HepG2 (cell line): ENCODE measurements at regions not wholly inside any gene's neighbourhood (a gene's known extent, or its start where the extent isn't known, plus 50 kb on each side); places are given as distances from the start of the nearest gene placed in this dataset.
A peak's percentile ranks its signal among the peaks of the same experiment; 100 is the strongest.

Experiments
- ARID2 ChIP-seq: sonication (generic); formaldehyde crosslinking; IDR thresholded peaks from 2 replicates; pipeline ENCODE4 v1.8.1; 2022; ENCODE audit warnings: mild to moderate bottlenecking, missing genetic modification reagents, borderline replicate concordance
- ATRX ChIP-seq: sonication (generic); formaldehyde crosslinking; IDR thresholded peaks from 2 replicates; pipeline ENCODE4 v1.4.0; 2020; ENCODE audit warnings: missing genetic modification reagents, borderline replicate concordance
- CENPBD1 ChIP-seq: sonication (generic); formaldehyde crosslinking; IDR thresholded peaks from 2 replicates; pipeline ENCODE4 v1.8.0; 2022; ENCODE audit warnings: missing genetic modification reagents, low read depth, mild to moderate bottlenecking, borderline replicate concordance
- EP300 ChIP-seq, 3 experiments: sonication (generic) in 1 of 3; formaldehyde crosslinking in 1 of 3; IDR thresholded peaks; 2 replicates each; pipeline versions ENCODE4 v1.5.1 to v1.6.1; 2011 to 2020; ENCODE audit warnings: low read depth in 2 of 3, low read length in 2 of 3, borderline replicate concordance in 1 of 3, improper control_type of control experiment in 1 of 3, mild to moderate bottlenecking in 1 of 3, missing genetic modification reagents in 1 of 3, moderate library complexity in 1 of 3
- FOXA3 ChIP-seq: IDR thresholded peaks from 2 replicates; pipeline ENCODE4 v1.6.1; 2016; ENCODE audit warnings: missing genetic modification reagents, missing compliant biosample characterization
- HHEX ChIP-seq: IDR thresholded peaks from 2 replicates; pipeline ENCODE4 v1.6.1; 2016; ENCODE audit warnings: control low read depth
- JDP2 ChIP-seq: sonication (generic); formaldehyde crosslinking; IDR thresholded peaks from 2 replicates; pipeline ENCODE4 v1.8.1; 2022; ENCODE audit warnings: missing genetic modification reagents, borderline replicate concordance
- KDM2A ChIP-seq: sonication (generic); formaldehyde crosslinking; IDR thresholded peaks from 2 replicates; pipeline ENCODE4 v1.4.0; 2020; ENCODE audit warnings: low read depth, missing genetic modification reagents, borderline replicate concordance
- KDM5B ChIP-seq: sonication (generic); formaldehyde crosslinking; IDR thresholded peaks from 2 replicates; pipeline ENCODE4 v1.4.0; 2020; ENCODE audit warnings: missing genetic modification reagents, mild to moderate bottlenecking, borderline replicate concordance
- NAIF1 ChIP-seq: sonication (generic); formaldehyde crosslinking; IDR thresholded peaks from 2 replicates; pipeline ENCODE4 v1.5.0; 2020; ENCODE audit warnings: mild to moderate bottlenecking, missing genetic modification reagents, borderline replicate concordance
- NCOA2 ChIP-seq: sonication (generic); formaldehyde crosslinking; IDR thresholded peaks from 2 replicates; pipeline ENCODE4 v1.8.0; 2022; ENCODE audit warnings: inconsistent platforms
- NKX3-1 ChIP-seq: sonication (generic); formaldehyde crosslinking; IDR thresholded peaks from 2 replicates; pipeline ENCODE4 v1.5.0; 2020; ENCODE audit warnings: missing genetic modification reagents
- ONECUT2 ChIP-seq: sonication (generic); formaldehyde crosslinking; IDR thresholded peaks from 2 replicates; pipeline ENCODE4 v1.4.0; 2020; ENCODE audit warnings: missing genetic modification reagents
- POLR2AphosphoS2 ChIP-seq: IDR thresholded peaks from 2 replicates; pipeline ENCODE4 v1.6.1; 2011; ENCODE audit warnings: low read depth, low read length, improper control_type of control experiment
- SIX1 ChIP-seq: sonication (generic); formaldehyde crosslinking; IDR thresholded peaks from 2 replicates; pipeline ENCODE4 v1.4.0; 2020; ENCODE audit warnings: missing genetic modification reagents, borderline replicate concordance
- ZNF354B ChIP-seq: sonication (generic); formaldehyde crosslinking; IDR thresholded peaks from 2 replicates; pipeline ENCODE4 v1.8.0; 2022; ENCODE audit warnings: mild to moderate bottlenecking, missing genetic modification reagents
- ZNF430 ChIP-seq: sonication (generic); formaldehyde crosslinking; IDR thresholded peaks from 2 replicates; pipeline ENCODE4 v1.9.0; 2021; ENCODE audit warnings: mild to moderate bottlenecking, missing genetic modification reagents
- ZNF503 ChIP-seq: sonication (generic); formaldehyde crosslinking; IDR thresholded peaks from 2 replicates; pipeline ENCODE4 v1.4.0; 2020; ENCODE audit warnings: missing genetic modification reagents
- TF ChIP-seq, protein P1 (sequence below): IDR thresholded peaks from 2 replicates; pipeline ENCODE4 v1.6.1; 2016; ENCODE audit warnings: missing compliant biosample characterization, missing genetic modification reagents, borderline replicate concordance
- TF ChIP-seq, protein P2 (sequence below): sonication (generic); formaldehyde crosslinking; IDR thresholded peaks from 2 replicates; pipeline ENCODE4 v1.8.0; 2022; ENCODE audit warnings: mild to moderate bottlenecking, missing genetic modification reagents, moderate library complexity
- TF ChIP-seq, protein P3 (sequence below): sonication (generic); formaldehyde crosslinking; conservative IDR thresholded peaks from 2 replicates; pipeline ENCODE4 v1.8.0; 2022; ENCODE audit warnings: low read depth, missing genetic modification reagents
- TF ChIP-seq, protein P4 (sequence below): sonication (generic); formaldehyde crosslinking; IDR thresholded peaks from 2 replicates; pipeline ENCODE4 v1.8.1; 2022; ENCODE audit warnings: mild to moderate bottlenecking, missing genetic modification reagents

DNA sequence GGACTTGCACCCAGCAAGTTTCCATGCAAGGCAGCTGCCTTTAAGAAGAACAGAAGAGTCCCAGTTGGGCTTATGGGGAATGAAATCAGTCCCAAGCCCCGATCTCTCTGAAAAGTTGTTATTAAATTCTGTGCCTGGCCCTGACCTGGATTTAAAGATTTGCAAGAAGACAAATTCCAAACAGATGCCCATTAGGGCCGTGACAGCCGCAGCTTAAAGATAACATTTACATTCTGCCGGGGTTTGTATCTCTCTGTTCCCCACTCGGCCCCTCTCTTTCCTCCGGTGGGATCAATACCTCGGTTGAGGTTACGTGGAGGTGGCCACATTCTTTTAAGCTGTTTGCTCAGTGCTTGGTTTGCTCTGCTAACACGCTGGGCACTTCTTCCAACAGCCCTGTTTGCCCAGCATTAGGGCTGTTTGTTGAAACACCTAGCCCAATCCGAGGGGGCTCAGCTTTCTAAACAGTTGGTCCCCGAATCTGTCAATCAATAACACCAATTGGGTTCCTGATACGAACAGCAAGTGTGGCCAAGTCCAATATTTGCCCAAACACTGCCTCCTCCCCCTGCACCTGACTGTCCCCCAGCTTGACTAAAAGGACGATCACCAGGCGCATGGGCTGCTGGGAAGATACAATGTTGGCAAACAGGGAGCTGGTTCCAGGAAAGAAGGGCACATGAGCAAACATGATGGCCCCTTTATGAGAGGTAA is 108.6 kb downstream of the RPLP1 start (continued):
- TF ChIP-seq, protein P1, sequence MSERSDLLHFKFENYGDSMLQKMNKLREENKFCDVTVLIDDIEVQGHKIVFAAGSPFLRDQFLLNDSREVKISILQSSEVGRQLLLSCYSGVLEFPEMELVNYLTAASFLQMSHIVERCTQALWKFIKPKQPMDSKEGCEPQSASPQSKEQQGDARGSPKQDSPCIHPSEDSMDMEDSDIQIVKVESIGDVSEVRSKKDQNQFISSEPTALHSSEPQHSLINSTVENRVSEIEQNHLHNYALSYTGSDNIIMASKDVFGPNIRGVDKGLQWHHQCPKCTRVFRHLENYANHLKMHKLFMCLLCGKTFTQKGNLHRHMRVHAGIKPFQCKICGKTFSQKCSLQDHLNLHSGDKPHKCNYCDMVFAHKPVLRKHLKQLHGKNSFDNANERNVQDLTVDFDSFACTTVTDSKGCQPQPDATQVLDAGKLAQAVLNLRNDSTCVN = no peak
- TF ChIP-seq, protein P2, sequence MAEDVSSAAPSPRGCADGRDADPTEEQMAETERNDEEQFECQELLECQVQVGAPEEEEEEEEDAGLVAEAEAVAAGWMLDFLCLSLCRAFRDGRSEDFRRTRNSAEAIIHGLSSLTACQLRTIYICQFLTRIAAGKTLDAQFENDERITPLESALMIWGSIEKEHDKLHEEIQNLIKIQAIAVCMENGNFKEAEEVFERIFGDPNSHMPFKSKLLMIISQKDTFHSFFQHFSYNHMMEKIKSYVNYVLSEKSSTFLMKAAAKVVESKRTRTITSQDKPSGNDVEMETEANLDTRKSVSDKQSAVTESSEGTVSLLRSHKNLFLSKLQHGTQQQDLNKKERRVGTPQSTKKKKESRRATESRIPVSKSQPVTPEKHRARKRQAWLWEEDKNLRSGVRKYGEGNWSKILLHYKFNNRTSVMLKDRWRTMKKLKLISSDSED = no peak
- TF ChIP-seq POLR2AphosphoS2 (no peak), JDP2 (CRISPR knock-in tag) (peak; percentile 63; the same call in 1 of the 2 replicates), ZNF503 (CRISPR knock-in tag) (peak; percentile 99; the same call in 1 of the 2 replicates), SIX1 (CRISPR knock-in tag) (peak; percentile 59; the same call in 1 of the 2 replicates), HHEX (CRISPR knock-in tag) (peak; percentile 100), ZNF430 (CRISPR knock-in tag) (peak; percentile 53; the same call in 1 of the 2 replicates), ARID2 (0 out of 2 replicates have a peak, but pooled peaks have one; percentile 21), EP300 (IDR thresholded peaks at IDR 0.05; ENCODE audit: low read depth in 2 of 2, low read length in 2 of 2) (no peak), EP300 (CRISPR knock-in tag; IDR thresholded peaks at IDR 0.05; ENCODE audit: borderline replicate concordance) (0 out of 2 replicates have a peak, but pooled peaks have one; percentile 36), FOXA3 (CRISPR knock-in tag) (peak; percentile 92), NCOA2 (CRISPR knock-in tag) (peak; percentile 77), CENPBD1 (CRISPR knock-in tag) (no peak), ONECUT2 (CRISPR knock-in tag) (peak; percentile 89), ATRX (CRISPR knock-in tag) (no peak), ZNF354B (CRISPR knock-in tag) (no peak), NAIF1 (CRISPR knock-in tag) (no peak), NKX3-1 (CRISPR knock-in tag) (peak; percentile 73; the same call in 1 of the 2 replicates), KDM2A (CRISPR knock-in tag) (no peak), KDM5B (CRISPR knock-in tag) (no peak)
- TF ChIP-seq, protein P3, sequence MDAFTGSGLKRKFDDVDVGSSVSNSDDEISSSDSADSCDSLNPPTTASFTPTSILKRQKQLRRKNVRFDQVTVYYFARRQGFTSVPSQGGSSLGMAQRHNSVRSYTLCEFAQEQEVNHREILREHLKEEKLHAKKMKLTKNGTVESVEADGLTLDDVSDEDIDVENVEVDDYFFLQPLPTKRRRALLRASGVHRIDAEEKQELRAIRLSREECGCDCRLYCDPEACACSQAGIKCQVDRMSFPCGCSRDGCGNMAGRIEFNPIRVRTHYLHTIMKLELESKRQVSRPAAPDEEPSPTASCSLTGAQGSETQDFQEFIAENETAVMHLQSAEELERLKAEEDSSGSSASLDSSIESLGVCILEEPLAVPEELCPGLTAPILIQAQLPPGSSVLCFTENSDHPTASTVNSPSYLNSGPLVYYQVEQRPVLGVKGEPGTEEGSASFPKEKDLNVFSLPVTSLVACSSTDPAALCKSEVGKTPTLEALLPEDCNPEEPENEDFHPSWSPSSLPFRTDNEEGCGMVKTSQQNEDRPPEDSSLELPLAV = no peak
- TF ChIP-seq, protein P4, sequence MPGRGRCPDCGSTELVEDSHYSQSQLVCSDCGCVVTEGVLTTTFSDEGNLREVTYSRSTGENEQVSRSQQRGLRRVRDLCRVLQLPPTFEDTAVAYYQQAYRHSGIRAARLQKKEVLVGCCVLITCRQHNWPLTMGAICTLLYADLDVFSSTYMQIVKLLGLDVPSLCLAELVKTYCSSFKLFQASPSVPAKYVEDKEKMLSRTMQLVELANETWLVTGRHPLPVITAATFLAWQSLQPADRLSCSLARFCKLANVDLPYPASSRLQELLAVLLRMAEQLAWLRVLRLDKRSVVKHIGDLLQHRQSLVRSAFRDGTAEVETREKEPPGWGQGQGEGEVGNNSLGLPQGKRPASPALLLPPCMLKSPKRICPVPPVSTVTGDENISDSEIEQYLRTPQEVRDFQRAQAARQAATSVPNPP (CRISPR knock-in tag) = peak; percentile 86
